Right forelimb (tissue), 1 donor: ENCODE measurements at regions not wholly inside any gene's neighbourhood (a gene's known extent, or its start where the extent isn't known, plus 50 kb on each side); places are given as distances from the start of the nearest gene placed in this dataset.
"Not testable (repeated sequence)": the region's sequence is repeated elsewhere in the genome, so short reads cannot be mapped to it uniquely, and the experiment has no call there.

Experiments used
- DNase-seq: peaks from one replicate; pipeline ENCODE4 v3.0.0-alpha.2; 2018

DNA sequence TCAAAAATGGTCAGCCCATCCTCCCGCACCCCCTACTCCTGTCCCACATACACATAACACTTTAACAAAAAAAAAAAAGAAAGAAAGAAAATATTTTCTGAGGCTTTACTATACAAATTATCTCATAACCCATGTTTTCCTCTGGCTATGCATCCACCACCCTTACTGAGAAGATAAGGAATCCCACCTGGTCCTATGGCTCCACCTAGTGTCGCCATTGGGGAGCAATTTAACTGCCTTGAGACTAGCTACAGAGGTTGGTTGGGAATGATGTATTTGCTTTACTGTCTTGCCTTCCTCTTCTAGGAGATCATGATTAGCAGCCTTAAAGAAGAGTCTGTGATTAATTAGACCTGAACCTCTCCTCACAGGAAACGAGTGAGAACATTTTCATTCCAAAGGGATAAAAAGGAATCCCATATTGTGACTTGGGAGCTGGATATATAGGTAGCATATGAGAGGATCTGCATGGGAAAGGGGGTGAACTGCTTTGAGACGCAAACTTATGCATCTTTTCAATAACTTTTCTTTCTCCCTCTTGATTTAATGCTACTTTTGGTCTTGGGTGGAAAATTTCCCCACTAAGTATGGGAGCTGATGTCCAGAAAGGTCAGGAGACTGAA, 77.7 kb upstream of the SELENOP start:
- peak; percentile 71 for DNase-seq

DNA sequence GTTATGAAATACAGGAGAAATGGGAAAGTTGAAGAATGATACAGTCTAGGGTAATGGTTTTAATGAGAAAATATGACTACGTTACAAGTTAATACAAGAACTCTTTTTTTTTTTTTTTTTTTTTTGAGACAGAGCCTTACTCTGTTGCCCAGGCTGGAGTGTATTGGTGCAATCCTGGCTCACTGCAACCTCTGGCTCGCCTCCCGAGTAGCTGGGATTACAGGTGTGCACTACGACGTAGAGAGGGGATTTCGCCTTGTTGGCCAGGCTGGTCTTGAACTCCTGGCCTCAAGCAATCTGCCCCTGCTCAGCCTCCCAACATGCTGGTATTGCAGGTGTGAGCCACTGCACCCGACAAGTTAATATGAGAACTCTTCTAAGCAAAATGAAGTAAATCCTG, 77.1 kb upstream of the SELENOP start:
- no peak for DNase-seq

DNA sequence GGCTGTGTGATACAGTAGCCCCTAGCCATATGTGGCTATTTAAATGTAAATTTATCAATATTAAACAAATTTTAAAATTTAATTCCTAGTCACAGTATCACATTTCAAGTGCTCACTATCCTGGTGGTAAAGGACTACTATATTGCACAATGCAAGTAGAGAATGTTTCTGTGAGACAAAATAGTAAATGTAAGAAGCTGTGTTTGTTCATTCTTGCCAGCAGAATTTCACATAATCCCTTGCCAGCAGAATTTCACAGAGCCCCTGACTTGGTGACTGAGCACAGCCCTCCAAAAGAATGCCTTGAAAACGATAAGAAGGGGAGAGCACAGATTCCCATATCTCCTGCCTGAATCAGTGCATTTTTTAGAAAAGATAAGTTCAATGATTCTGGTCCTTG, 75.9 kb upstream of the SELENOP start:
- no peak for DNase-seq

DNA sequence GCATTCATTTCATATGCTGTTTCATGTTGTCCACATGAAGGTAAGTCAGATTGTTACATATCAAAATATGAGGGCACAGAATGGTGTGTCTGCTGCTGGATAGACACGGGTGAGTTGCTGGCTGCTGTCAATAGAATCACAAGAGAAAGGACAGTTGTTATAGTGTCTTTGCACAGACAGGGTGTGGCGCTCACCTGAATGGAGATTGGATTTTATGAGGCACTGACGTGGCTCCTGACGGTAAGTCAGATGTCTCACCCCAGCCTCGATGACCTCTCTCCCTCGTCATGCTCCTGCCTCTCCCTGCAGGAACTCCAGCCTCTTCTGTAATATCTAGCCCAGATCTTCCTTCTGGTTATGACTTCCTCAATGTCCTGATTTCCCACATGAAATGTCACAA, 75.4 kb upstream of the SELENOP start:
- DNase-seq = no peak

DNA sequence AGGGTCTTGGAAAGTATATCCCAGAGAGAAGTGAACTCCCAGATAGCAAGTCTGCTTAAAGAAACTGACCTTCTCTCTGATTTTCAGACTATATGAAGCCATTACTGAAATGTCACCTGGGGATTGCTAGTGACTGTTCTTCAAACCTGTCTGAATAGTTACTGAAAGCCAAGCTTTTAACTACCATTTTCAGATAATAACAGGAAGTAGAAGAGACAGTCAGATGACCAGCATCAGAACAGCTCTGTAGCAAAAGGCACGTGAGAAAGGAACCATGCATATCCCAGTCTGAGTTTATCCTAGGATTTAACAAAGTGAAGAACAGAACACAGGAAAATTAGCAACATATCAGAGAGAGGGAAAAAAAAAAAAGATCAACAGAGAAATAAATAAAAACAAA, 74.9 kb upstream of the SELENOP start:
- DNase-seq = no peak

DNA sequence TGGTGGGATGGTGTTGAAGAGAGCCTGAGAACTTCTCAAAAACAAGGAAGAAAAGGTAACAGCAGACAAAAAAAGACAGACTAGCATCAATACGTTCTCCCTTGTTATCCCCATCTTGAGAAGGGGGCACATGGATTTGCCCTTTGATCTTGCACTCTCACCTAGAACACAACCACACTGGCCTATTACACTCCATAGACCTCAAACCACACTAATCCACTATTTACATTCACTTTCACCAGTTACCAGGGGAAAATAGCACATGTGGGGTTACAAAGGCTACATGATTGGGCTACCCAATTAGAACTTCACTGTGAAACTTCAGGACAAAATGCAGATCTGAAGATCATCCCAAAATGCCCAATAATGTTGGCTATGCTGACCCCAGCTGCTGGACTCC, 72.6 kb upstream of the SELENOP start:
- DNase-seq = no peak

DNA sequence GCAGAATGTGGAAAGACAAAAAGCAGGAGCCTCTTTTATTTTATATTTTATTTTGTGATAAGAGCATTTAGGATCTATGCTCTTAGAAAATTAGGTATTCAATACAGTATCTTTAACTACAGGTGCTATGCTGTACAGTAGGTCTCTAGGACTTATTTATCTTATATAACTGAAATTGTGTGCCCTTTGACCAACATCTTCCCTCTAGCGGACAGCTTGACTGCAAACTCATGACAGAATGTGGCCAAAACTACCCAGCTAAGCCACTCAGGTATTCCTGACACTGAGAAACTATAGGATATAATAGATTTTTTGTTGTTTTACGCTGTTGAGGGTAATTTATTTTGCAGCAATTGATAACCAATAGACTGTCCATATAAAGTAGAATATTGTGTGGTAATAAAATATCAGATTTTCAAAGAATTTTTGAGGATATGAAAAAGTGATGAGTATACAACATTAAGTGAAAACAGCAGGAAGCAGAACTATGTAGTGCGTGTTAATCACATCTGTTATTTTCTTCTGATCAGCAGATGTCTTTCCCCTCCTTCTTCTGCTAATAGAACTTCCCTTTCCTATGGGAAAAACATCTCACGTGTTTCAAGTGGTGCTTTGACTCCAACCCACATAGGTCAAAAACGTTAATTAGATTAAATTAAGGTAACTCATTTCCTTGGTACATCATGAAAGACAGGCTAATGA, 69.9 kb upstream of the SELENOP start:
- no peak for DNase-seq

DNA sequence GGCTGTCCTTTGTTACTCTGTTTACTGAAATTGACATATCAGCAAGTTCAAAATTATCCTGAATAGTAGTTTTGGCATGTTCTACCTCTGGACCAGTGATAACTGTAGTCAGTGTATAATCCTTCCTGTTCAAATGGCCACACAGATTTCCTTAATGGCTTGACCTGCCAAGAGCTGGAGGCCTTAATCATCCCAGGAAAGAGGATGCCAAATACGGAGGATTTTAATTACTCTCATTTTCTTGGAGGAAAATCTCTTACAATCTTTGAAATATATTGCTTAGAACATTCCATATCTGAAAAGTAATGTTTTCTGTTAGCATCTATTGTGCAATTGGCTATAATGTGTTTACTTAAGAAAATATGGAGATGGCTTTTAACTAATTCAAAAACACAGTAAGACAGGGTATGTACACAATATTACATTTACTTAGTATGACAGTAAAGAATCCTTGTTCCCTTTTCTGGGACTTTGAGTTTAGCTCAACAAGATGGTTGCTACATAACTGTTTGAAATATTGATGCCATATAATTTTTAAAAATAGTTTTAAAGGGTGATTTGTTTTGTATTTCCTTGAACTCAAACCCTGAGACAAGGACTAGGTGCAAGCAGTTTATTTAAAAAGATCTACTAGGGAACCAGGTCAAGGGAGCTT, 68.9 kb upstream of the SELENOP start:
- DNase-seq = no peak

DNA sequence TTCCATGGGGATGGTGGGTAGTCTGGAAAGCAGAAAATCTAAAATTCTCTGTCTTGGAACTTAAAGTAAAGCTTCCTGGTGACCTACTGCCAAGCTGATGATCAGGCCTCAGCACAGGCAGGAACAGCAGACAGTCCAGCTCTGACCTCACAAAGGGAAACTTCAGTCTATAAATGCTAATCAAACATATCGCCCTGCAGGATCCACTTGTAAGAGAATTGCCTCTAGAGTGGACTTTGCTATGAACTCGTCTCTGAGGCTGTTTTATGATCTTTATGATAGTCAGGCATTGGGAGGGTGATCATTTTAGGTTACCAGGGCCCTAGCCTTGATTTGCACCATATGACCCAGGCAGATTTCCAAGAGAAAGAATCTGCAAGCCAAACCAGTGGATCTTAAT, 67.6 kb upstream of the SELENOP start:
- DNase-seq = no peak

DNA sequence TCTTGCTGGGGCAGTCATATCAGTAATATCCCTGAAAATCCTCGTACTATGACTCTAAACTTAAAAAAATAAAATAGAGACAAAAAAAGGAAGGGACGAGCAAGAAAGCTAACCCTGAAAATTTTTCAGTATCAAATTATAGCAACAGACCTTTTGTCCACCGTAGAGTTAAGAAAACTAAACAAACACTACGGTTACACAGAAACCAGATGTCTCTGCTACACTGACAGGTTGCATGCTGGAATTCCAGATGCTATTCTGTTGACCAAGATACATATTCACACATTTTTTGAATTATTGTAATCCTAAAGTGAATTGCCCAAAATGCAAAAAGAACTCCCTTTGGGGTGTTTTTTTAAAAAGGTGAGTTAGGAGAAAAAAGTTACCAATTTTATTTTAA, 66.9 kb upstream of the SELENOP start:
- no peak for DNase-seq

DNA sequence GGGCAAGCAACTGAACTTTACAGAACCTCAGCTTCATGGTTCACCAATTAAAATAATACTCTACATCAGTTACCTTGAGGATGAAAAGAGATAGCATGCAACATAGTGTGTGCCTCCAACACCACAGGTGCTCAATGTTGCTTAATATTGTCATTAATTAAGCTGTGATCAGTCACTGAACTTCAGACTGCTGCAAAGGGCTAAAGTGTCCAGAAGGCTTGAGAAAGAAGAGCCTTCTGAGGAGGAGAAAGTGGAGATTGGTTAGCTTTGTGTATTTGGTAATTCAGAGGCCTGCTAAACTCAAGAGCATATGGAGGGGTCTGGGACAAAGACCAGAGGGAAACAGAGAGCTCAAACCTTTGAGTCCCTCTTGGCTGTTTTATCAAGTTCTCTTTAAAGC, 66.3 kb upstream of the SELENOP start:
- no peak for DNase-seq

DNA sequence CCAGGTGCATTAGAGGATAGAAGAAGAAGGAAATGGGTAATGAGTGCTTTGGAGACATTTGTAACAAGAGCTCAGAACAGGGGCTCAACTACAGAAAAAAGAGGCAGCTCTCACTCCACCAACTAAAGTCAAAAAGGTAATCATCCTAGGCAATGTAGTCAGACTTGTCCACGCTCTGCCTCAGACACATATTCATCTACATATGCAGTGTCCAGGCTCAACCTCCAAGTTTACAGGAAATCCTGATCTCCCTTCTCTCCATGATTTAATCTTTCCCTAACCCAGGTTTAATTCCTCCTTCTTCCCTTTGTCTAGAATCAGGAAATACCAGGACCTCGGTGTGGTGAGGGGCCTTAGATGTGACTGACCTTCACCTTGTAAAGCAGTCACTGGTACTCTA, 65.7 kb upstream of the SELENOP start:
- no peak for DNase-seq

DNA sequence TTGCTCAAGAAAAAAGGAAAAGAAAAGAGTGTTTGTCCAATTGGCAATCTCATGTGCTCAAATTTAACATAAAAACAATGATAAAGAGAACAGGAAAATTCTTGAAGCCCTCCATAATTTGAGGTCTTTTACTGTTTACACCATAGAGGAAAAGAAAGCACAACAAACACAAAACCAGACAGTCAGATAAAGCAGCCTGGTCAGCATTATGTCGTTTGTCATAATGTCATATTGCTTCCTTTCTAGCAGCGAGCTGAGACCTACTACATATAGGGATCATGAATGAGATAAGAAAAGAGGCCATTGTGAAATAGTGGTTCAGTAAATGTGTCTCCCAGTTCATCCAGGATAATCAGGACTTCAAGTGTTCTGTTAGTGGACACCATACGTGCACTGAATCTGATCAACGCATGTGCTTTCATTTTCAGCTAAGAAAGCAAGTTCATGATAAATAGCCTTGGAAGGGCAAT, 64.7 kb upstream of the SELENOP start:
- no peak for DNase-seq

DNA sequence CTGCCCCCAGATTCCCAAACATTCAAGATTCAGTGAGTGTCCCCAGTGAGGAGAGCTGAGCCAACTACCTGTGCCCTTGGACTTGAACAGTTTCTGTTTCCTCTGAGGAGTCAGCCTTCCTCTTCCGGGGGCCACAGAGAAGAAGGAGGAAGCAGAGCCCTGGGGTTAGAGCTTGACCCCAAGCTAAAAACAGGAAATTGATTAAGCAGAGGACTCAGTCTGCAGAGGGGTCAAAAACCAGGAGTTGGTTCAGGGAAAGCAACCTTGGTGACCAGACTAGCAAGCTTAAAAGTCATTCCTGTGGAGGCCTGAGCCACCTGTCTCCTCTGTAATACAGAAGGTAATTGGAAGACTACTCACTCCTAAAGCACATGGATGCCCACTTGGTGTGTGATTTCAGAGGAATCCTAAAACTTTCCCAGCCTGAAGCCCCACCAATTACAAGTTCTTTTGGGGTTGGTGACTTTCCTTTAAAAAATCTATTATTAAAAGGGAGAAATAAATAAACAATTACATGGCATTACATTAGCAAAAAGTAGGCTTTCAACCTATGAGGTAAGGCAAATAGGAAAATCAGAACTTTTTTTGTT, 64.2 kb upstream of the SELENOP start:
- DNase-seq = no peak

DNA sequence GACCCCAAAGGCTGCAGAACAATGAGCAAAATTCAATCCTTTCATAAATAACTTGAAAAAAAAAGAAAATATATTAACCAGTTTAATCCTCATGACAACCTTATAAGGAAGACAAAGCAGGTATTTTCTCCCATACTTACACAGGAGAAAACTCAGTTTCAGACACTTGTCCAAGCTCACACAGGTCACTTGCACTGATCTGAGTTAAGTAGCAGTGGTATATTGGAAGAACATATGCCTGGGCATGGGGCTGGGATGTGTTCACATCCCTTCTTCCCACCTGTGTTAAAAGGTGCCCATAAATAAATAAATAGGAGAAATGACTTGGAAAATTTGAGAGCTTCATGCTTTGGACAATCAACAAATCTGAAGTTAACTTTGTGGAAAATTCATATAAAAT, 63.5 kb upstream of the SELENOP start:
- DNase-seq = no peak

DNA sequence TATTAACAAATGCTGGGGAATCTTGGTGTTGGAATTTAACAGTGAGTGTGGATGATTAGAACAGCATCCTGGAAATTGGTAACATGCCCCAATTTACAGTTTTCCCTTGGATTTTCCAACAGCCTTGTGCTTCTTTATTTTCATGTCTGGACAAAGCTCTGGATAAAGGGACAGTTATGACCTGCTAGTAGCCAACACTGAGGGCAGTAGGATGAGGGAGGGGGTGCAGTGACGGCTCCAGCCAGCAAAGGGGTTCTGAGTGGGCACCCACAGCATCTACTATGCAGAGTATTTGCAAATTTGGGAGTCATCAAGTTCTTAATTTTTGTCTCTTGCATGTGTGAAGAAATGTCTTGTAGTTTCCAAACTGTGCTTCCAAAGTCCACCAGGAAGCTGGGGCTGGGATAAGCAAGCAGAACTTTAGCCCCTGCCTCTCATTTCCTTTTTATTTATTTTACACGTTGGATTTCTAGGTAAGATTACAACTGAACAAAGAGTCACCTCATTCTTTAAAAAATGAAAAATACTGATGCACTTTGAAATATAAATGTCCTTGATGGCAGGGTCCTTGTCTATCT, 63.0 kb upstream of the SELENOP start:
- no peak for DNase-seq

DNA sequence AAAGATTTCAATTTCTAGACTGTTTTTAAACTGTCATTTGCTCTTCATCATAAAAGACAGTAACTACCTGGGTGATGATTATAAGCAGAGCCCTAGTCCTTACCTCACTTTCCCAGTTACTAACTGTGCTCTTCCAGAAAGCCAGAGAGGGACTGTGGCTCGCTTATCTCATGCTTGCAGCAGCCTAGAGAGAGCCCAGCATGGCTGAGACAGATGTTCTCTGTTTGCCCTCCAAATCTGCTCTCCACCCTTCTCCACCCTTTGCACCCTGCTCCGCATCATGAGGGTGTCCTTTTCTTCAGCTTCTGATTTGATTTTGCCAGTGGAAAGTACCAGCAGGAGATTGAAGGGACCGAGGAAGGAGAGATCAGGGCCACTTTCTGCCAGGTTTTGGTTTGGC, 61.2 kb upstream of the SELENOP start:
- DNase-seq = no peak

DNA sequence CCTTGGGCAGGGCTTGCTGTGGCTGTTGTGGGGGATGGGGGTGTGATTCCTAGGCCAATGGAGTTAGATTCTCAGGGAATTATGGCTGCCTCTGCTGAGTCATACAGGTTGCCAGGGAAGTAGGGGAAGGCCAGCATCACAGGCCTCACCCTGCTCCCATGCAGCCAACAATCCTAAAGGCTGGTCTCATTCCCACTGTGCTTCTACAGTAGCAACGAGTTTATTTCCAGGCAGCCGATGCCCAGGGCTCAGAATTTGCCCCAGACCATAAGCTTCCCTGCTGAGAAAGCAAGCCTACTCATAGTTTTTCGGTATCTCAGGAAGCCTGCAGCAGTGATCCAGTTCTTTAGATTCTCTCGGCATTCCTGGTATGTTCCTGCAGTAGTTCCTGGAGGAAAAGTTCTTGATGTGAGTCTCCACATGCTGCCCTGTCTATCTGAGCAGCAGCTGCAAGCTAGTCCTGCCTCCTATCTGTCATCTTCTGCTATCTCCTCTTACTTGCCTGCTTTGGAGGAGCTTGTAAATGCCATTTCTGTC, 59.3 kb upstream of the SELENOP start:
- DNase-seq = no peak

DNA sequence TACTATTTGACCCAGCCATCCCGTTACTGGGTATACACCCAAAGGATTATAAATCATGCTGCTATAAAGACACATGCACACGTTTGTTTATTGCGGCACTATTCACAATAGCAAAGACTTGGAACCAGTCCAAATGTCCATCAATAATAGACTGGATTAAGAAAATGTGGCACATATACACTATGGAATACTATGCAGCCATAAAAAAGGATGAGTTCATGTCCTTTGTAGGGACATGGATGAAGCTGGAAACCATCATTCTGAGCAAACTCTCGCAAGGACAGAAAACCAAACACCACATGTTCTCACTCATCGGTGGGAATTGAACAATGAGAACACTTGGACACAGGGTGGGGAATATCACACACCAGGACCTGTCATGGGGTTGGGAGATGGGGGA, 56.7 kb upstream of the SELENOP start:
- DNase-seq = not testable (repeated sequence)

DNA sequence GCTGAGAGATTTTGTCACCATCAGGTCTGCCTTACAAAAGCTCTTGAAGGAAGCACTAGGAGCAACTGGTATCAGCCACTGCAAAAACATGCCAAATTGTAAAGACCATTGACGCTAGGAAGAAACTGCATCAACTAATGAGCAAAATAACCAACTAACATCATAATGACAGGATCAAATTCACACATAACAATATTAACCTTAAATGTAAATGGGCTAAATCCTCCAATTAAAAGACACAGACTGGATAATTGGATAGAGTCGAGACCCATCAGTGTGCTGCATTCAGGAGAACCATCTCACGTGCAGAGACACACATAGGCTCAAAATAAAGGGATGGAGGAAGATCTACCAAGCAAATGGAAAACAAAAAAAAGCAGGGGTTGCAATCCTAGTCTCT, 53.1 kb upstream of the SELENOP start:
- not testable (repeated sequence) for DNase-seq
